ENCODE measurements at regions not wholly inside any gene's neighbourhood (a gene's known extent, or its start where the extent isn't known, plus 50 kb on each side); places are given as distances from the start of the nearest gene placed in this dataset.

- no peak for DNase-seq (ENCODE audit: low spot score)
These were observed 202.3 kb downstream of the KIF21A start for GRCh38 chr12:39240587-39240986.

GRCh38 chr12:39239490-39240486 lies 203.1 kb downstream of the KIF21A start:
- no peak for DNase-seq (ENCODE audit: low spot score)

- peak; percentile 93 for DNase-seq (ENCODE audit: low spot score)
These were observed 205.9 kb downstream of the KIF21A start for GRCh38 chr12:39237004-39237403.

- peak; percentile 74 for DNase-seq (ENCODE audit: low spot score)
These were observed 206.7 kb downstream of the KIF21A start for GRCh38 chr12:39235990-39236767.

- DNase-seq (ENCODE audit: low spot score), result peak; percentile 93
These were observed 212.8 kb downstream of the KIF21A start for GRCh38 chr12:39230086-39230485.

GRCh38 chr12:39227218-39227617 lies 215.7 kb downstream of the KIF21A start:
- DNase-seq (ENCODE audit: low spot score), result no peak

- DNase-seq (ENCODE audit: low spot score), result no peak
These were observed 217.9 kb downstream of the KIF21A start for GRCh38 chr12:39224971-39225370.

GRCh38 chr12:39205969-39206368 lies 237.0 kb downstream of the KIF21A start:
- no peak for DNase-seq (ENCODE audit: low spot score)

- DNase-seq (ENCODE audit: low spot score), result peak; percentile 13
These were observed 243.6 kb downstream of the KIF21A start for GRCh38 chr12:39199351-39199750.

- DNase-seq (ENCODE audit: low spot score), result no peak
These were observed 254.2 kb downstream of the KIF21A start for GRCh38 chr12:39188689-39189088.

- no peak for DNase-seq (ENCODE audit: low spot score)
These were observed 256.2 kb downstream of the KIF21A start for GRCh38 chr12:39186744-39187143.

- DNase-seq (ENCODE audit: low spot score), result no peak
These were observed 264.1 kb downstream of the KIF21A start for GRCh38 chr12:39178837-39179236.

GRCh38 chr12:39176356-39176755 lies 266.6 kb downstream of the KIF21A start:
- DNase-seq (ENCODE audit: low spot score), result no peak

GRCh38 chr12:39173726-39174125 lies 268.3 kb upstream of the CPNE8 start:
- DNase-seq (ENCODE audit: low spot score), result peak; percentile 18

GRCh38 chr12:39165338-39165737 lies 259.9 kb upstream of the CPNE8 start:
- DNase-seq (ENCODE audit: low spot score), result no peak

- DNase-seq (ENCODE audit: low spot score), result no peak
These were observed 256.2 kb upstream of the CPNE8 start for GRCh38 chr12:39161465-39162085.

- DNase-seq (ENCODE audit: low spot score), result peak; percentile 1
These were observed 252.4 kb upstream of the CPNE8 start for GRCh38 chr12:39157696-39158342.

- no peak for DNase-seq (ENCODE audit: low spot score)
These were observed 240.0 kb upstream of the CPNE8 start for GRCh38 chr12:39145175-39145999.

- no peak for DNase-seq (ENCODE audit: low spot score)
These were observed 239.2 kb upstream of the CPNE8 start for GRCh38 chr12:39144613-39145061.

- no peak for DNase-seq (ENCODE audit: low spot score)
These were observed 232.9 kb upstream of the CPNE8 start for GRCh38 chr12:39138268-39138667.

GRCh38 chr12:39127401-39127800 lies 222.0 kb upstream of the CPNE8 start:
- peak; percentile 90 for DNase-seq (ENCODE audit: low spot score)

Measured in A172 (cell line).